PFSK-1 (cell line): ENCODE measurements at regions not wholly inside any gene's neighbourhood (a gene's known extent, or its start where the extent isn't known, plus 50 kb on each side); places are given as distances from the start of the nearest gene placed in this dataset.
A peak's percentile ranks its signal among the peaks of the same experiment; 100 is the strongest.

Experiments used
- FOXP2 ChIP-seq: optimal IDR thresholded peaks from 2 replicates; pipeline ENCODE3; 2011; ENCODE audit warnings: borderline replicate concordance, control low read depth, inconsistent platforms; ENCODE audit not compliant: insufficient read depth; ENCODE audit errors: extremely low read length, extremely low read depth
- POLR2AphosphoS5 ChIP-seq: IDR thresholded peaks from 2 replicates; pipeline ENCODE4 v1.6.1; 2012; ENCODE audit warnings: low read depth, mild to moderate bottlenecking, control low read depth, low read length, moderate library complexity
- SIN3A ChIP-seq: IDR thresholded peaks from 2 replicates; pipeline ENCODE4 v1.6.1; 2012; ENCODE audit warnings: mild to moderate bottlenecking, low read length, moderate library complexity, borderline replicate concordance; ENCODE audit not compliant: insufficient read depth
- TAF1 ChIP-seq: IDR thresholded peaks from 2 replicates; pipeline ENCODE4 v1.6.1; 2012; ENCODE audit warnings: low read length, control low read depth, borderline replicate concordance; ENCODE audit not compliant: insufficient read depth
- TF ChIP-seq, protein P1 (sequence below), 2 experiments: IDR thresholded peaks; 2 replicates each; pipeline versions ENCODE4 v1.6.1 to v1.8.0; 2011 to 2012; ENCODE audit warnings: low read depth in 2 of 2, low read length in 2 of 2, control low read depth in 1 of 2, inconsistent platforms in 1 of 2, mild to moderate bottlenecking in 1 of 2, moderate library complexity in 1 of 2; ENCODE audit not compliant: insufficient read depth in 1 of 2

DNA sequence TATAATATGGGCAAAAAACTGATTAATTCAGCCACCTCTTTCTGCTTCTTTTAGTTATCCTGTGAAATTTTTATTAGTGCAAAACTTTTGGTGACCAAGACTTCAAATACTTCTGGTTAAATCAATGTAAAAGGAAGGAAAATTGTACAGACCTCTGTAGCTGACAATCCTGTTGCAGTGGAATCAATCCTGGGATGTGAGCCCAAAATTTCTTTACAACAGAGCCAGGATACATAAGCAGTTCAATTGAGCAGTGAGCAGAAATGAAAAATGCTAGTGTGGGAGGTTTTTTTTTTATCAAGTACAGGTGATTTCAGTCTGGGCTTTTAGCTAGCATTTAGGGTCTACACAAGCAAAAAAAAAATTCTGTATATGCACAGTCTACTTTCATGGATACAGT lies 398.0 kb downstream of the OTOL1 start:
- TF ChIP-seq POLR2AphosphoS5: no peak
- TF ChIP-seq, protein P1, sequence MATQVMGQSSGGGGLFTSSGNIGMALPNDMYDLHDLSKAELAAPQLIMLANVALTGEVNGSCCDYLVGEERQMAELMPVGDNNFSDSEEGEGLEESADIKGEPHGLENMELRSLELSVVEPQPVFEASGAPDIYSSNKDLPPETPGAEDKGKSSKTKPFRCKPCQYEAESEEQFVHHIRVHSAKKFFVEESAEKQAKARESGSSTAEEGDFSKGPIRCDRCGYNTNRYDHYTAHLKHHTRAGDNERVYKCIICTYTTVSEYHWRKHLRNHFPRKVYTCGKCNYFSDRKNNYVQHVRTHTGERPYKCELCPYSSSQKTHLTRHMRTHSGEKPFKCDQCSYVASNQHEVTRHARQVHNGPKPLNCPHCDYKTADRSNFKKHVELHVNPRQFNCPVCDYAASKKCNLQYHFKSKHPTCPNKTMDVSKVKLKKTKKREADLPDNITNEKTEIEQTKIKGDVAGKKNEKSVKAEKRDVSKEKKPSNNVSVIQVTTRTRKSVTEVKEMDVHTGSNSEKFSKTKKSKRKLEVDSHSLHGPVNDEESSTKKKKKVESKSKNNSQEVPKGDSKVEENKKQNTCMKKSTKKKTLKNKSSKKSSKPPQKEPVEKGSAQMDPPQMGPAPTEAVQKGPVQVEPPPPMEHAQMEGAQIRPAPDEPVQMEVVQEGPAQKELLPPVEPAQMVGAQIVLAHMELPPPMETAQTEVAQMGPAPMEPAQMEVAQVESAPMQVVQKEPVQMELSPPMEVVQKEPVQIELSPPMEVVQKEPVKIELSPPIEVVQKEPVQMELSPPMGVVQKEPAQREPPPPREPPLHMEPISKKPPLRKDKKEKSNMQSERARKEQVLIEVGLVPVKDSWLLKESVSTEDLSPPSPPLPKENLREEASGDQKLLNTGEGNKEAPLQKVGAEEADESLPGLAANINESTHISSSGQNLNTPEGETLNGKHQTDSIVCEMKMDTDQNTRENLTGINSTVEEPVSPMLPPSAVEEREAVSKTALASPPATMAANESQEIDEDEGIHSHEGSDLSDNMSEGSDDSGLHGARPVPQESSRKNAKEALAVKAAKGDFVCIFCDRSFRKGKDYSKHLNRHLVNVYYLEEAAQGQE (IDR thresholded peaks at IDR 0.05; ENCODE audit: insufficient read depth in 1 of 2, low read depth in 2 of 2, low read length in 2 of 2): no peak
- no peak for TF ChIP-seq TAF1
- TF ChIP-seq SIN3A: no peak
- TF ChIP-seq FOXP2: no peak

DNA sequence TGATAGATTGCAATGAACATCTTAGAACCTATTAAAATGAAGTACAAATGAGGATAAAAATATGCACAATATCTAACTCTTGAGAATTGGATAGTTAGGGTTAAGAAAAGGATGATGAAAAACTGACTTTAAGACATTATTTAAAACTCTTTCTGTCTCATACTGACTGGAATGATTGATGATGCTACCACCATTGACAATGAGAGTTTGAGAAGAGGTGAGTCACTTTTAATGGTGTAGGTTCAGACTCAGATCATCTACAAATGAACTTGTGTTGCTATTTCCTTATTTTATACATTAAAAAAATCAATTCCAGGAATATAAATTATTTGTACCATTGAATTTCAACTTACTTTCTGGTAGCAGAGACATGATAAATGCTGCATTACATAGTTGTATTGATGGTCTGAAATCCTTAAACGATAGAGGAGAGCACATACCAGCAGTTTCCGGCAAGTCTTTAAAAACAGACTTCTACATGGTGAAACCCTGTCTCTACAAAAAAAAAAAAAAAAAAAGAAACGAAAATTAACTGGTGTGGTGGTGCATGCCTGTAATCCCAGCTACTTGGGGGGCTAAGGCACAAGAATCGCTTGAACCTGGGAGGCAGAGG lies 409.0 kb downstream of the OTOL1 start:
- TF ChIP-seq FOXP2 (no peak), POLR2AphosphoS5 (no peak), SIN3A (no peak), TAF1 (no peak)
- TF ChIP-seq, protein P1 (IDR thresholded peaks at IDR 0.05; ENCODE audit: insufficient read depth in 1 of 2, low read depth in 2 of 2, low read length in 2 of 2): no peak

DNA sequence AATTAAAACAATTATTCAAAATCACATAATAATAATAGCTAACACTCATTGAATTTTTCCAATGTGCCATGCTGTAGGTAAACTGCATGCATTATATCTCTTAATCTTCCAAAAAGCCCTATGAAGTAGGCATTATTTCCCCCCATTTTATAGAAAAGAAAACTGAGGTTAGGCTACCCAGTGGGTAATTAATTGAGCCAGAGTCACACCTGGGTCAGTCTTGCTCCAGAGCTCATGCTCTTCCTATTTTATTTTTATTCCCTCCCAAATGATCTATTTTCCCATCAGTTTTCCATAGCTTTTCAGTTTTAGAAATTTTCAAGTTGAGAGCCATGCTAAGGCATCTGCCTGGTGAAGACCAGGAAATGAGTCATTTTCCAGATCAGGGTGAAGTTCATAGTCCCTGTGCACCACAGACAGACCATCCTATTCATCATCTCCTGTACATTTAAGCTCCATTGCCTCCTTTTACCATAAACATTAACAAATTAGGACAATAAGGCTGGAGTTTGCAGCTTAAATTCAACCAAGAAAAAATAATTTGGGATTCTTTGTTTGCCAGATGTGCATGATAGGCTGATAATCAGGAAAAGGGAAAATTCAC lies 417.3 kb downstream of the OTOL1 start:
- TF ChIP-seq, protein P1 (IDR thresholded peaks at IDR 0.05; ENCODE audit: insufficient read depth in 1 of 2, low read depth in 2 of 2, low read length in 2 of 2): no peak
- TF ChIP-seq FOXP2: no peak
- no peak for TF ChIP-seq TAF1
- no peak for TF ChIP-seq POLR2AphosphoS5

DNA sequence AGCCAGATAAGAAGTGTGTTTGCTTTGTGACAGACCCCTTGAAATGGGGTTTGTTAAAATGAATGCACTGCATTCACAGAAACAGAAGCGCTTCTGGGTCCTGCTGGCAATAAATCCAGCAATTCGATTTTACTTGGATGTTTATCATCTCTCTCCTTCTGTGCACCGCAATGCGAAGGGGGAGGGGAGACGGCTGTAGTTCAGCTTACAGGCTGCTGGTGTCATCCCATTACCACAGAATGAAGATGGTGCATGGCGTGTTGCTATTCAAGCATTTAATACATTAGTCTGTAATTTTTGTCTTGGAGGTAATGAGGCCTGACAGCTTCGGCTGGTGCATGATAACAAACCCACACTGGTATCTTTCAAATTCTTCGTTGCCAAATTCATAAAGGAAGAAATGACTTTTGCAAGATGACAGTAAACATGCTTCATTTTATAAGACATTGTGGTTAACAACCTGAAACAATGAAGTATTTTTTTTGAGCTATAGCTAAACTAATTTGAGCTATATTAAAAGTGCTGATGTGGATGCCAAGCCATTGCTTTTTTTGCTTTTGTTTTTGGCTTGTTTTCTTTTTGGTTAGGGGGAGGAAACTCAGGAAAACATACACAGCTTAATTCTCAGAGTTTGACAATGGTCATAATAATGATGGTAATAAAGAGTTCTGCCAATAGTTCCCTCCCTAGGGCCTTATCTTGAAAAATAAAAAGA lies 418.3 kb downstream of the OTOL1 start:
- TF ChIP-seq FOXP2 (peak; percentile 25), POLR2AphosphoS5 (no peak)

DNA sequence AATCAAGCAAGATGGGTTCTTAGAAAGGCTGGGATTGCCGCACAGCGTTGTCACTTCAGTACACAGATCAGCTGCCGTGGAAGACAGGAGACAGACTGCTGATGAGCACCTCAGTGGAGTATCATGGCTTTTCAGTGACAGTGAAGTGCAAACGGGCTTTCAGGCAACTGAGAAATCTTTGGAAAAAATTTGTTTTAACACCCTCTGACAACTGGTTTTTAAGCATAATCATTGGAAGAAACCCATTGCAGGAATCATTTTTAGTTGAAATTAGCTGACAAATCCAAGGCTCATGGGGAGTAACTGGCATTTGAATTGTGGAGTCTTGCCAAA lies 418.8 kb downstream of the OTOL1 start:
- no peak for TF ChIP-seq SIN3A
- no peak for TF ChIP-seq FOXP2
- TF ChIP-seq POLR2AphosphoS5: no peak
- no peak for TF ChIP-seq TAF1
- TF ChIP-seq, protein P1 (IDR thresholded peaks at IDR 0.05; ENCODE audit: insufficient read depth in 1 of 2, low read depth in 2 of 2, low read length in 2 of 2): no peak
